Mammary epithelial cell (primary cell): ENCODE measurements at regions not wholly inside any gene's neighbourhood (a gene's known extent, or its start where the extent isn't known, plus 50 kb on each side); places are given as distances from the start of the nearest gene placed in this dataset.

Experiments used
- EZH2 ChIP-seq: IDR thresholded peaks from 2 replicates; pipeline ENCODE4 v1.6.1; 2012; ENCODE audit warnings: low read length, inconsistent platforms, borderline replicate concordance
- TF ChIP-seq, protein P1 (sequence below), 2 donors: IDR thresholded peaks in 1 of 2; conservative IDR thresholded peaks in 1 of 2; 2 replicates each; pipeline ENCODE4 v1.5.1; 2011 to 2012; ENCODE audit warnings: inconsistent platforms in 2 of 2, low read length in 2 of 2, mild to moderate bottlenecking in 2 of 2, control low read depth in 1 of 2, low read depth in 1 of 2; ENCODE audit not compliant: insufficient read depth in 1 of 2; ENCODE audit errors: extremely low read depth in 1 of 2

DNA sequence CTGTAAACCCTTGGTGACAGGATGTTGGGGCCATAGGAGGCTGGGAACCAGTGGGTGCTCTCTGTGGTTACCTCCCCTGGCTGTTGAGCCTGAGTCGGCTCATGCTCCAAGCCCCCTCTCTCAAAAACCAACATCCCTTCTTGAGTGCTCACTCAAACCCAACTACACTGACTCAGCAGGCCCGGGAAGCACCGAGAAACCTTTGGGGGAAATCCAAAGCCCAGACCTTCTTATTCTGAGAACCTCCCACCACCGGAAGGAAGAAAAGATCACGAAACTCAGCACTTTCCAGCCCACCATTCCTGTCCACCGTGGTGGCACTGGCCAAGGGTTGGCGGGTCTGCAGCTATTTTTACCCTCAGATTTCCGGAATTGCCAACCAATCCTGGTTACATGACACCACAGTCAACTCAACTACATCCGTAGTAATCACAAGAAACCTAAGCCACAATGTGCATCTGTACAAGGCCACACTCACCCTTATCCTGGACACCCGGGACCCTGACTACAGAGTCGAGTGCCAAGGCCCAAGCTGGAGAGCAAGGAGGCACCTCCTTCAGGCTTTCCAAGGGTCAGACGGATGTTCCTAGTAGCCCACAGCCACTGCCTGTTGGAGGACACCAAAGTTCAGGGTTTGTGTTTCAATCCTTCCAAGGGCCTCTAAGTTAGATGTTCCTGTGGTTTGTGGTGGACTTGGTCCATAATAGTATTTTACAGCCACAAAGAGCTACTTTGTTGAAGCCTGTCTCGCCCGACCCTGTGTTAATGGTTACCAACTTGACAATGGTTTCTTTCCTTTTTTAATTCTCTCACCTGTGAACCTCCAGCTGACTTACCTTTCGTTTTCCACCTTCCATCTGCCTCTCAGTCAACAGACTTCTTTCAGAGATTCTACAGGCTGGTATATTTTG is 317.0 kb downstream of the CDC5L start:
- TF ChIP-seq, protein P1, sequence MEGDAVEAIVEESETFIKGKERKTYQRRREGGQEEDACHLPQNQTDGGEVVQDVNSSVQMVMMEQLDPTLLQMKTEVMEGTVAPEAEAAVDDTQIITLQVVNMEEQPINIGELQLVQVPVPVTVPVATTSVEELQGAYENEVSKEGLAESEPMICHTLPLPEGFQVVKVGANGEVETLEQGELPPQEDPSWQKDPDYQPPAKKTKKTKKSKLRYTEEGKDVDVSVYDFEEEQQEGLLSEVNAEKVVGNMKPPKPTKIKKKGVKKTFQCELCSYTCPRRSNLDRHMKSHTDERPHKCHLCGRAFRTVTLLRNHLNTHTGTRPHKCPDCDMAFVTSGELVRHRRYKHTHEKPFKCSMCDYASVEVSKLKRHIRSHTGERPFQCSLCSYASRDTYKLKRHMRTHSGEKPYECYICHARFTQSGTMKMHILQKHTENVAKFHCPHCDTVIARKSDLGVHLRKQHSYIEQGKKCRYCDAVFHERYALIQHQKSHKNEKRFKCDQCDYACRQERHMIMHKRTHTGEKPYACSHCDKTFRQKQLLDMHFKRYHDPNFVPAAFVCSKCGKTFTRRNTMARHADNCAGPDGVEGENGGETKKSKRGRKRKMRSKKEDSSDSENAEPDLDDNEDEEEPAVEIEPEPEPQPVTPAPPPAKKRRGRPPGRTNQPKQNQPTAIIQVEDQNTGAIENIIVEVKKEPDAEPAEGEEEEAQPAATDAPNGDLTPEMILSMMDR (conservative IDR thresholded peaks at IDR 0.05 in 1 of 2, IDR thresholded peaks at IDR 0.05 in 1 of 2; ENCODE audit: extremely low read depth in 1 of 2, insufficient read depth in 1 of 2, low read depth in 1 of 2, low read length in 2 of 2): no peak
- TF ChIP-seq EZH2: no peak
